ENCODE measurements at regions not wholly inside any gene's neighbourhood (a gene's known extent, or its start where the extent isn't known, plus 50 kb on each side); places are given as distances from the start of the nearest gene placed in this dataset.

DNA sequence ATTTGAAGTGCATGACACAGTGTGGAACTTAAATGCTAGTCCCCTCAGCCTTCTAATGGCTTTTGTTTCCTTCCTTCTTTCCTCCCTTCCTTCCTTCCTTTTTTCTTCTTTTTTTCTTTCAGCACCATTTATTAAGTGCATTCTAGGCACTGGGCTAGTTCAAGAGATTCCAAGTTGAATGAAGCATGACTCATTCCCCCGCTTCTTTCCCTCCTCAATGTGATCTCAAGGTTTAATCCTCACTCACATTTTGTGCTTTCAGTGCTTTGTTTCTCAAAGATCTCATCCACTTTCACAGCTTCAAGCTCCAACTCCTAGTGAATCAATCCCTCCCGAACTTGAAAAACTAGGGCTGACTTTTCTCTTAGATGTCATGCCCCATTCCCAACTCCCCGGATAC is 90.1 kb downstream of the LBH start:
- no peak overlapping the region for H2AK5ac ChIP-seq (ENCODE audit: insufficient read length, low read length)
- H3K23me2 ChIP-seq (ENCODE audit: insufficient read length, low read depth, low read length, poor library complexity, severe bottlenecking): no peaks in the 10 kb centered on the region
- H3K9me3 Mint-ChIP-seq: no peaks in the 10 kb centered on the region; a peak in 1 of 5 replicates
- no CpG with 5 or more reads among the region's 3 CpGs for WGBS (ENCODE audit: extremely low coverage, insufficient read length, low lambda C conversion rate)
- H3K4me3 Mint-ChIP-seq: no peak overlapping the region
- no peak overlapping the region for H2BK120ac ChIP-seq (ENCODE audit: low read depth, low read length, poor library complexity, severe bottlenecking)
- H3K79me2 ChIP-seq (ENCODE audit: insufficient read depth, low read length): no peaks in the 10 kb centered on the region
- H3K23ac ChIP-seq (ENCODE audit: insufficient read length, low read depth, low read length): no peak overlapping the region
- no peak overlapping the region for H4K91ac ChIP-seq (ENCODE audit: insufficient read length, low read depth, low read length)
- no peak overlapping the region for H2BK20ac ChIP-seq (ENCODE audit: low read depth, low read length, poor library complexity, severe bottlenecking)
- no peak overlapping the region for H3K9ac ChIP-seq (ENCODE audit: extremely low read depth, insufficient read length, low read length)
- peaks cover 23 to 25% of the 10 kb centered on the region in 2 experiments for H3K4me1 Mint-ChIP-seq
- H3K27ac ChIP-seq (ENCODE audit: insufficient read length, low read depth, low read length): no peak overlapping the region
- no peak overlapping the region for H2BK5ac ChIP-seq (ENCODE audit: insufficient read length, low read length)
- no peak overlapping the region for H3K4ac ChIP-seq (ENCODE audit: low read depth, low read length)
- no peaks in the 10 kb centered on the region for H3K36me3 Mint-ChIP-seq (ENCODE audit: insufficient read depth in 1 of 3, low read depth in 3 of 3)
- H3K27ac Mint-ChIP-seq: peak overlapping the region in 2 of 3 experiments; percentile 21 to 54; a peak in 2 of 7 replicates
- no peaks in the 10 kb centered on the region for H3K79me1 ChIP-seq (ENCODE audit: insufficient read depth, low read depth, low read length, poor library complexity, severe bottlenecking)
- H3K56ac ChIP-seq (ENCODE audit: insufficient read length, low read depth, low read length): no peak overlapping the region
- H3K4me2 ChIP-seq (ENCODE audit: insufficient read depth, insufficient read length, low read length): no peak overlapping the region
- H3T11ph ChIP-seq (ENCODE audit: low read length): no peak overlapping the region
- H2BK15ac ChIP-seq (ENCODE audit: low read depth, low read length): no peak overlapping the region
- no peak overlapping the region for H4K5ac ChIP-seq (ENCODE audit: insufficient read length, low read depth, low read length)
- H2BK12ac ChIP-seq (ENCODE audit: insufficient read length, low read depth, low read length): no peak overlapping the region
- no peaks in the 10 kb centered on the region for H4K20me1 ChIP-seq (ENCODE audit: control insufficient read depth, insufficient read depth, insufficient read length)
- H3K27me3 Mint-ChIP-seq (ENCODE audit: low read depth): peaks cover 3% of the 10 kb centered on the region
- no peak overlapping the region for H4K8ac ChIP-seq (replicated peaks; ENCODE audit: insufficient read length, low read depth, low read length)
- no peak for DNase-seq
- H3K27me3 ChIP-seq (ENCODE audit: insufficient read depth, low read length): no peaks in the 10 kb centered on the region
- no peak overlapping the region for H2AFZ ChIP-seq (ENCODE audit: low read length)
- TF ChIP-seq CTCF (conservative IDR thresholded peaks at IDR 0.05): no peak
- no peaks in the 10 kb centered on the region for H3K9me3 ChIP-seq (ENCODE audit: control insufficient read depth, low read depth, low read length)
- no peak overlapping the region for H3K14ac ChIP-seq (ENCODE audit: insufficient read depth, low read length)
- H3K4me1 ChIP-seq (ENCODE audit: insufficient read depth, low read length): no peaks in the 10 kb centered on the region; the same call in none of the 2 replicates
- no peak overlapping the region for H3K18ac ChIP-seq (ENCODE audit: insufficient read length, low read depth, low read length)
